ENCODE measurements at regions not wholly inside any gene's neighbourhood (a gene's known extent, or its start where the extent isn't known, plus 50 kb on each side); places are given as distances from the start of the nearest gene placed in this dataset.
"Not testable (repeated sequence)": the region's sequence is repeated elsewhere in the genome, so short reads cannot be mapped to it uniquely, and the experiment has no call there.

DNA sequence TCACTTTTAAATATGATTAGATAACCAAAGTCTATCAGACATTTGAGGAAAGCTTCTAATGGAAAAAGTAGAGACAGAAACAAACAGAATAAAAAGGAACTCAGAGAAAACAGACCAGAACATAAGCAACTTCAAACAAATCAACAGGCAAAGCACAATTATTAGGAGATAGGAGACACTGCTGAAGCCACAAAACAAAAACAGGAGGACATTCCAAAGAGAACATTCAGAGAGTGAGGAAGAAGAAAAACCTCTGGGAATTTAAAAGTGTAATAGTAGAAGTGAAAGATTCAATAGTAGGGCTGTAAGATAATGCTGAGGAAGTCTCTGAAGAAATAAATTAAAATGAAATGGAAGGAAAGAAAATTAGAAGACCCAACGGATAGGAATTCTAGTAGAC is 83.2 kb upstream of the TBCA start (continued):
- TF ChIP-seq OSR1 (CRISPR knock-in tag; IDR thresholded peaks at IDR 0.05) (no peak), POU6F1 (CRISPR knock-in tag; IDR thresholded peaks at IDR 0.05; ENCODE audit: borderline replicate concordance, low read depth) (no peak), CREB5 (CRISPR knock-in tag; IDR thresholded peaks at IDR 0.05; ENCODE audit: low read depth) (no peak), ARNTL (CRISPR knock-in tag; IDR thresholded peaks at IDR 0.05; ENCODE audit: borderline replicate concordance, low read depth) (no peak)
- TF ChIP-seq, protein P1, sequence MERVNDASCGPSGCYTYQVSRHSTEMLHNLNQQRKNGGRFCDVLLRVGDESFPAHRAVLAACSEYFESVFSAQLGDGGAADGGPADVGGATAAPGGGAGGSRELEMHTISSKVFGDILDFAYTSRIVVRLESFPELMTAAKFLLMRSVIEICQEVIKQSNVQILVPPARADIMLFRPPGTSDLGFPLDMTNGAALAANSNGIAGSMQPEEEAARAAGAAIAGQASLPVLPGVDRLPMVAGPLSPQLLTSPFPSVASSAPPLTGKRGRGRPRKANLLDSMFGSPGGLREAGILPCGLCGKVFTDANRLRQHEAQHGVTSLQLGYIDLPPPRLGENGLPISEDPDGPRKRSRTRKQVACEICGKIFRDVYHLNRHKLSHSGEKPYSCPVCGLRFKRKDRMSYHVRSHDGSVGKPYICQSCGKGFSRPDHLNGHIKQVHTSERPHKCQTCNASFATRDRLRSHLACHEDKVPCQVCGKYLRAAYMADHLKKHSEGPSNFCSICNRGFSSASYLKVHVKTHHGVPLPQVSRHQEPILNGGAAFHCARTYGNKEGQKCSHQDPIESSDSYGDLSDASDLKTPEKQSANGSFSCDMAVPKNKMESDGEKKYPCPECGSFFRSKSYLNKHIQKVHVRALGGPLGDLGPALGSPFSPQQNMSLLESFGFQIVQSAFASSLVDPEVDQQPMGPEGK (CRISPR knock-in tag; IDR thresholded peaks at IDR 0.05; ENCODE audit: borderline replicate concordance), result no peak

- not testable (repeated sequence) for ATAC-seq
These were observed 82.5 kb upstream of the TBCA start for GRCh38 chr5:77858678-77859077.

- TF ChIP-seq GLIS3 (CRISPR knock-in tag; IDR thresholded peaks at IDR 0.05), result no peak
- TF ChIP-seq ZNF8 (CRISPR knock-in tag; IDR thresholded peaks at IDR 0.05), result no peak
- no peak for TF ChIP-seq PPARA (CRISPR knock-in tag; IDR thresholded peaks at IDR 0.05; ENCODE audit: borderline replicate concordance)
- no peak for TF ChIP-seq TOX (CRISPR knock-in tag; IDR thresholded peaks at IDR 0.05; ENCODE audit: borderline replicate concordance)
- no peak for TF ChIP-seq SNAI2 (CRISPR knock-in tag; IDR thresholded peaks at IDR 0.05)
- TF ChIP-seq, protein P1 (CRISPR knock-in tag; IDR thresholded peaks at IDR 0.05; ENCODE audit: borderline replicate concordance), result no peak
- TF ChIP-seq, protein P2, sequence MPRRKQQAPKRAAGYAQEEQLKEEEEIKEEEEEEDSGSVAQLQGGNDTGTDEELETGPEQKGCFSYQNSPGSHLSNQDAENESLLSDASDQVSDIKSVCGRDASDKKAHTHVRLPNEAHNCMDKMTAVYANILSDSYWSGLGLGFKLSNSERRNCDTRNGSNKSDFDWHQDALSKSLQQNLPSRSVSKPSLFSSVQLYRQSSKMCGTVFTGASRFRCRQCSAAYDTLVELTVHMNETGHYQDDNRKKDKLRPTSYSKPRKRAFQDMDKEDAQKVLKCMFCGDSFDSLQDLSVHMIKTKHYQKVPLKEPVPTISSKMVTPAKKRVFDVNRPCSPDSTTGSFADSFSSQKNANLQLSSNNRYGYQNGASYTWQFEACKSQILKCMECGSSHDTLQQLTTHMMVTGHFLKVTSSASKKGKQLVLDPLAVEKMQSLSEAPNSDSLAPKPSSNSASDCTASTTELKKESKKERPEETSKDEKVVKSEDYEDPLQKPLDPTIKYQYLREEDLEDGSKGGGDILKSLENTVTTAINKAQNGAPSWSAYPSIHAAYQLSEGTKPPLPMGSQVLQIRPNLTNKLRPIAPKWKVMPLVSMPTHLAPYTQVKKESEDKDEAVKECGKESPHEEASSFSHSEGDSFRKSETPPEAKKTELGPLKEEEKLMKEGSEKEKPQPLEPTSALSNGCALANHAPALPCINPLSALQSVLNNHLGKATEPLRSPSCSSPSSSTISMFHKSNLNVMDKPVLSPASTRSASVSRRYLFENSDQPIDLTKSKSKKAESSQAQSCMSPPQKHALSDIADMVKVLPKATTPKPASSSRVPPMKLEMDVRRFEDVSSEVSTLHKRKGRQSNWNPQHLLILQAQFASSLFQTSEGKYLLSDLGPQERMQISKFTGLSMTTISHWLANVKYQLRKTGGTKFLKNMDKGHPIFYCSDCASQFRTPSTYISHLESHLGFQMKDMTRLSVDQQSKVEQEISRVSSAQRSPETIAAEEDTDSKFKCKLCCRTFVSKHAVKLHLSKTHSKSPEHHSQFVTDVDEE (CRISPR knock-in tag; IDR thresholded peaks at IDR 0.05), result no peak
- no peak for TF ChIP-seq ZNF565 (CRISPR knock-in tag; conservative IDR thresholded peaks at IDR 0.05; ENCODE audit: low read depth)
- no peak for TF ChIP-seq ESRRG (CRISPR knock-in tag; IDR thresholded peaks at IDR 0.05)
- TF ChIP-seq CREB5 (CRISPR knock-in tag; IDR thresholded peaks at IDR 0.05; ENCODE audit: low read depth), result no peak
- no peak for TF ChIP-seq BACH2 (CRISPR knock-in tag; IDR thresholded peaks at IDR 0.05; ENCODE audit: borderline replicate concordance)
- TF ChIP-seq POU6F1 (CRISPR knock-in tag; IDR thresholded peaks at IDR 0.05; ENCODE audit: borderline replicate concordance, low read depth), result no peak
- TF ChIP-seq ZC3H10 (CRISPR knock-in tag; IDR thresholded peaks at IDR 0.05), result no peak
- TF ChIP-seq ARNTL (CRISPR knock-in tag; IDR thresholded peaks at IDR 0.05; ENCODE audit: borderline replicate concordance, low read depth), result no peak
- no peak for TF ChIP-seq TCF4 (CRISPR knock-in tag; IDR thresholded peaks at IDR 0.05; ENCODE audit: borderline replicate concordance)
- no peak for TF ChIP-seq ZFP30 (CRISPR knock-in tag; IDR thresholded peaks at IDR 0.05)
- TF ChIP-seq, protein P3, sequence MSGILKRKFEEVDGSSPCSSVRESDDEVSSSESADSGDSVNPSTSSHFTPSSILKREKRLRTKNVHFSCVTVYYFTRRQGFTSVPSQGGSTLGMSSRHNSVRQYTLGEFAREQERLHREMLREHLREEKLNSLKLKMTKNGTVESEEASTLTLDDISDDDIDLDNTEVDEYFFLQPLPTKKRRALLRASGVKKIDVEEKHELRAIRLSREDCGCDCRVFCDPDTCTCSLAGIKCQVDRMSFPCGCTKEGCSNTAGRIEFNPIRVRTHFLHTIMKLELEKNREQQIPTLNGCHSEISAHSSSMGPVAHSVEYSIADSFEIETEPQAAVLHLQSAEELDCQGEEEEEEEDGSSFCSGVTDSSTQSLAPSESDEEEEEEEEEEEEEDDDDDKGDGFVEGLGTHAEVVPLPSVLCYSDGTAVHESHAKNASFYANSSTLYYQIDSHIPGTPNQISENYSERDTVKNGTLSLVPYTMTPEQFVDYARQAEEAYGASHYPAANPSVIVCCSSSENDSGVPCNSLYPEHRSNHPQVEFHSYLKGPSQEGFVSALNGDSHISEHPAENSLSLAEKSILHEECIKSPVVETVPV (CRISPR knock-in tag; IDR thresholded peaks at IDR 0.05), result no peak
- TF ChIP-seq ZNF70 (CRISPR knock-in tag; IDR thresholded peaks at IDR 0.05), result no peak
- no peak for ATAC-seq
These were observed 79.2 kb upstream of the TBCA start for GRCh38 chr5:77855369-77855768.
